ENCODE measurements at regions not wholly inside any gene's neighbourhood (a gene's known extent, or its start where the extent isn't known, plus 50 kb on each side); places are given as distances from the start of the nearest gene placed in this dataset.
A peak's percentile ranks its signal among the peaks of the same experiment; 100 is the strongest.

DNA sequence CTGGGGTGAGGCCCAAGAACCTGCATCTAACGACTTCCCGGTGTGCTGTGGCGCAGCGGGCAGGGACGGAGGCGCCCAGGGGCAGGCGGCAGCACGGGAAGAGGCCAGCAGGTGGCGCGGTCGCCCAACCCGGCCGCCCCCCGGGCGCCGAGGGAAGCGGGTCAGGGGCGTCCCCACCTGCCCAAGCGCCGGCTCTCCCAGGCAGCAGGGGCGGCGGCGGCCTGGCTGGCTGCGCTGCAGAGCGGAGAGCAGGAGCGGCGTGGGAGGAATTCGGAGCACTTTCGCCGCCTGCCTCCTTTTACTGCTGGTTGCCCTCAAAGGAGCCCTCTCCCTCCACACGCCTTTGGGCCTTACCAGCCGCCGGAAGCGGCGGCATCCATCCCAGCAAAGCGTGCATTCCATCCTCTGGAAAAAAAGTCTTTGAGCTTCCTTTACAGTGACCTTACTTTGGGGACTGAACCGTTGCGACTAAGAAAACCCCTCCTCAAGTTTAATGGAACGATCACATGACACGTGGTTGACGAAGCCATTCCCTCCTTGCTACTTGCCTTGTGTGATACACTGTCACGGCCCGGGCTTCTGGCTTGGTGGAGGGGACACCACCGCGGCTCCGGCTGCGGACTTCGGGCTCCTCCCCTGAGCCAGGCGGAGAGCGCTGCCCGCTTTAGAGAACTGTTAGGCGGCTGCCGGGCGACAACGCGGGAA, 106.8 kb upstream of the CLMP start:
- DNase-seq: no peak

DNA sequence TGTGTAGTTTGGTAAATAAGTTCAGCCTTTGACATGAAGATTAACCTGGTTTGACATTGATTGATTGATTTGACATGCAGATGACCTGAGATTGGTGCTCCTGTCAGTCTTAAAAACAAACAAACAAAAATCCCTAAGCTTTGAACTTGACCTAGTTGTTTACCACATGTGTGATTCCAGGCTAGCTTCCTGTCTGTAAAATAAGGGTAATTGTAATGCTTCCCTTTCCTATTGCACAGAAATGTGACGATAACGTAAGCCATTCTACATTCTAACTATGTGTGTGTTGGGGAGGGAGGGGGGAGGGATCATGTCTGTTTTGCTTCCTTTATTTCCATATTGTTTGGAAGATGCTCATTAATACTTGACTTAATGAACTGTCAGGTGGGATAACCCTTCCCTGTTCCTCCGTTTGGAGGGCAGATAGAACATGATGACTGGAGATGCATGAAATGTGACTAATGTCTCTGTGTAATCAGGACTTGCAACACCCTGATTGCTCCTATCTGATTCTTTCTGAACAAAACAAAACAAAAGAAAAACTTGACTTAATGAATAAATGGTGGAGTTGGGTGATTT, 106.1 kb upstream of the CLMP start:
- DNase-seq: no peak

DNA sequence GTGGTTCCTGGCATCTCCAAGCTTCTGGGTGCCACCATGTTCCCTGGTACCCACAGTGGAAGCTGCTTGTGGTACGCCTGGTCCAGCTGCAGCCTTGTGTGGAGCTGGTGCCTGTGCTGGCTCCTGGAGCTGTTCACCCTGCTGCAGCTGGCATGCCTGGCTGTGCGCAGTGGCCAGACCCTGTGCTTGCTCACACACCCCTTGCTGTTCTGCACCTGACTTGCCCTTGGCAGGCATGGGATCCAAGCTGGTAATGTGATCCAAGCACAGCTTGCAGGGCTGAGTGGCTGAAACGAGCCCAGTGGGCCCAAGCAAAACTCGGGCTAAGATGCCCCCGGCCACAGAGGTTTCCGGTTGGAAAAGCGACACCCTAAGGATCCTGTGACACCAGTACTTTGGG, 104.7 kb upstream of the CLMP start:
- DNase-seq: no peak

DNA sequence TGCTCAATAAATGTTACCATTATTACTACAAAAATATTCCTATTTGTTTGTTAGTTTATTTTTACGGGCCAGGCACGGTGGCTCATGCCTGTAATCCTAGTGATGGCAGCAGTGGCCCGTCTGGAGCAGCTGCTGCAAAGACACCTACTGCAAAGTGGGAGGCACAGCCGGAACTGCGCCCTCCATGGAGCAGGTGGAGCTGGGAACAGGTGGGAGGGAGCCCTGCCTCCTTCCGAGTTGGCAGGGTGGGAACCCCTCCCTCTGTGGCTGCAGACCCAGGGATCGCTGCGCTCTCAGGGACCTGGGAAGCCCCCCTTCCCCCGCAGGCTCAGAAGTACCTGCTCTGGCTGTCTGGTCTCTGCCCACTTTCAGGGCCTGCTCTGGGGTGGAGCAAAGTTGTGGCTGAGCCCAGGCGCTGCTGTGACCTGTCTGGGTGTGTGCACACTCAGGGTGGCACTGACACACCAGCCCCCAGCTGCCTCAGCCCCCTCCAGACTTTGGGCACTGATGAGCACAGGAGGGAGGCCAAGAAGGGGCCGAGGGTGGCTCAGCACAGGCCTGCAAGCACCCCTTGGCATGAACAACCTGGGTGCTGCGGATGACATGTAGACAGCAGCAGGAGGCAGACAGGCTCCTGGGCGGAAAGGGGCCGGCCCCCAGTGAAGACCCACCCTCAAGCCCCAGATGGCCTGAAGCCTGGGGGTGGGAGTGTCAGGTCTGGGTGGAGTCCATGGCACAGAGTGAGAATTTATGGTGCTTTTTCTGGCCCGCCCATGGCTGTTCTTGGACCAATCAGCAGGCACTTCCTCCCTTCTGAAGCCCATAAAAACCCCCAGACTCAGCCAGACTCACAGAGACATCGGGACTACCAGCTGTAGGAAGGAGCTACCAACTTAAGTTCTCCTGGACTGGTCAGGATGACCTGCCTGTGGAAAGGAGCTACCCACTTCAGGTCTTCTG, 103.7 kb upstream of the CLMP start:
- DNase-seq: no peak

DNA sequence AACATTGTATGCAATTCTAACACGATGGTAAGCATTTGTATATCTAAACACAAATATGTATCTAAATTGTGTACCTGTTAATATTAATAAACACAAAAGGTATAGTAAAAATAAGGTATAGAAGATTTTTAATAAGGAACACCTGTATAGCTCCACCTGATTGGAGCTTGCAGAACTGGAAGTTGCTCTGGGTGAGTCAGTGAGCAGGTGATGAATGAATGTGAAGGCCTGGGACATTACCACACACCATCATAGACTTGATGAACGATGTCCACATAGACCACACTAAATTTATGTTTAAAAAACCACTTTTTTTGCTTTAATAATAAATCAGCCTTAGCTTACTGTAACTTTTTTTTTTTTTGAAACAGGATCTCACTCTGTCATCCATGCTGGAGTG, 97.6 kb upstream of the CLMP start:
- no peak for DNase-seq

DNA sequence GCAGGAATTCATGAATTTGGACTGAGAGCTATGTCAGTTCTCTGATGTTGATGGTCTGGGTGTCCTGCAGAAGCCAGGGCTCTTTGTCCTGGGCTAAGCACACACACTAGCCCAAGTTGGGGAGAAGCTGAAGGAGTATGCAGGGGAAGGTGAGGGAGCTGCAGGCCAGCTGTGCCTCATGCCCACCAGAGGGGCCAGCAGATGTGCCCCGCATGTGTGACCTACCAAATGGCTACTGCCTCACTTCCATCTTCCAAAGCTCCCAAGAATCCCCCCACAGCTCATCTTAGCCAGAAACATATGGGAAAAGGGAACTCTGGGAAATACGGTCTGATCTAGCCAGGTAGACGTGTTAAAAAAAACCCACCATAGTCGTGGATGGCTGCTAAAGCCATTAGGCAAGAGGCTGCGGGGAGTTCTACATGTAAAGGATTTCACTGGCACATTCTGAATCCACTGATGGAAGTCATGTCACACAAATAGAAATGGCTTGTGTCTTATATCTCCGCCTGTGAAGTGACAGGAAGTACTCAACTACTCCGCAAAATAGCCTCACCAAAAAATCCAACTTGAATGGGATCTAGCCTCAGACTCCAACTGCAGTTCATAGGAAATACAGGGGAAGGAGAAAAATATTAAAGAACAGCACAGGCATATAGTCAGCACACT, 96.3 kb upstream of the CLMP start:
- DNase-seq: no peak

DNA sequence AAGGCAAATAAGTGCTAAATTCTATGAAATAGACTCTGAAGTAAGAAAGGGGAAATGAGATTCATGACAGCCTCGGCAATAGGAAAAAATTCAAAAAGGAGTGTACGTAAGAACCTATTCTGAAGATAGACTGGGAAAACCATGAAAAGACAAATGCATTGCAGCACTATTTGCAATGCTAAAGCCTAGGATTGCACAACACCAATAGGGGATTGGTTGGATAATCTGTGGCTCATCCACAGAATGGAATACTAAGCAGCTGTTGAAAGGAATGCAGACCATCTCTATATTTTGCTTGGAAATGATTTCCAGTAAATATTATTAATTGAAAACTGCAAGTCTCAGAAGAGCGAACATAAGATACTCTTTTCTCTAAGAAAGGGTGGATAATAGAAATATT, 91.7 kb upstream of the CLMP start:
- no peak for DNase-seq

DNA sequence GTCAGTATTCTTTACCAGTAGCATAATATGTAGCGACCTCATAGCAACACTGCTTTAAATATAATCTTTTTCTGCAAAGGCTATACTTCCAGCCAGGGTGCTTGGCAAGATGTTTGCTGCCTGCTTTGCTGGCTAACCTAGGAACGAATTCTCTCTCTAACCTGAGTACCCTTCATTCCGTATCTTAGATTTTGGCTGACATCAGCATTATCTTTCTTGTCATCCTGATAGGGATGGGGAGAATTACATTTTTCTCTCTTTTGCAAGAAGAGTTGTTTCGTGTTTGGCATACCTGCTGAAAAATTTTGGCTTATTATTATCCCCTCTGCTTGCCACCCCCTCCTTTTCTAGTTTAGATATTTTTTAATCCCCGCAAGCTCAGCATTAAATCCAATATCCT, 91.2 kb upstream of the CLMP start:
- no peak for DNase-seq

DNA sequence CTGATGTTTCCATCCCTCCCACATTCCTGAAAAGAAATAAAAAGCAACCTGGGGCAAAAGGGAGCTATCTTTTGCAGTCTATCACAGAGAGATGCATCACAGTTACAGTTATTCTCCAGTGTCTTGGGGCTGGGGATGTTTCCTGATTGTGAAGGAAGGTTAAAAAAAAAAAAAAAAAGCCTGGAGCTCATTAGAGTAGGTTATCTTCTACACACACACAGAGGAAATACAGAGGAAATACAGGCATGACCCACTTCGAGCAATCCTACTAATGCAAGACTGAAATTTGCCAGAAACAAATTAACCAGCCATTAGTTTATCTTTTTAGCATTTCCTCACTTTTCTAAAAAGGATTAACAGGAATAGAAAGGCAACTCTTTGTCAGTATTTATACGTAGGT, 89.4 kb upstream of the CLMP start:
- no peak for DNase-seq

DNA sequence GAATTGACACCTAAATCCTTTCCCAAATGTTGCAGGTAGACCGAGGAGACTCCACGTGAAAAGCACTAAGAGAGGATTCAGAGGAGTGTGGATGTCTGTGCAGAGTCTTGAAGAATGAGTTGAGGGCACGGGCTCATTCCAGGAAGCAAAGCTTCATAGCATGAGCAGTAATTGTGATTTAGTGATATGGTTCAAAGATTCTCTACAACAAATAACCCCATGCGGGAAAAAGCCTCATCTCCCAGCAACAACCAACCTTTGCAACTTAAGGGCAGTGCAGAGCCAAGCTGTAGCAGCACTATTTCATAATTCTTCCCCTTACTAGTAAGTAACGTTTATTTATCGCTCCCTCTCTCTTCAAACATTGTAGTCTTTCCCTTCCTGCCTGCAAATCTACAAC, 87.5 kb upstream of the CLMP start:
- DNase-seq: no peak

DNA sequence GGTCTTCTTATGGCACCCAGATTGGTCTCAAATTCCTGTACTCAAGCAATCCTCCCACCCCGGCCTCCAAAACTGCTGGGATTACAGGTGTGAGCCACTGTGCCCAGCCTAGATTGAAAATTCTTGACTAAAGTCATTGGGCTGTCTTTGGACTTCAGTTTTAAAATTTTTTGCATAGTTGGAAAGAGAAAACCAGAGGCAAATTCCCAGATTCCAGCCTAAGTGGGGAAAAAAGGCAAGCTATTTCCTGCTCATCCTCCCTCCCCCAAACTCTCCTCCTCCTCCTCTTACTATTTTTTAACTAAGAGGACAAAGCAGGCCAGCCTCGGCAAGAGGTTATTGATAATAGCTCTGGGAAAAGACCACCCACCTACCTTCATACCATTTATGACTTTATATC, 78.6 kb upstream of the CLMP start:
- DNase-seq: no peak

DNA sequence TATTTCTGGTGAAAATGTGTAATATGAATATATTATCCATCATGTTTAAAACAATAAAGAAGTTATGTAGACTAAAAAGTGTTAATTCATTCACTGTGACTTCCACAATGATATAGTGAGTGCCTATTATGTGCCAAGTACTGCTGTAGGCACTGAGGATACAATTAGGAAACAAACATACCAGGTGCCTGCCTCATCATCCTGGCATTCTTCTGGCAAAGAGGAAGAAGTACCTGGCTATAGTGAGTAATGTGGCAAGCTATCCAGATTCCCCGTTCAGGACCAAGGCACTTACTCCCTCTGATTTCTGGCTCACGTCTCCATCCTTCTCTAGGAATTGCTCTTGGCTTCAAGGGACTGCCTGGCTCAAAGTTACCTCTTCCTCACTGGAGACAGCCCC, 77.5 kb upstream of the CLMP start:
- DNase-seq: no peak

DNA sequence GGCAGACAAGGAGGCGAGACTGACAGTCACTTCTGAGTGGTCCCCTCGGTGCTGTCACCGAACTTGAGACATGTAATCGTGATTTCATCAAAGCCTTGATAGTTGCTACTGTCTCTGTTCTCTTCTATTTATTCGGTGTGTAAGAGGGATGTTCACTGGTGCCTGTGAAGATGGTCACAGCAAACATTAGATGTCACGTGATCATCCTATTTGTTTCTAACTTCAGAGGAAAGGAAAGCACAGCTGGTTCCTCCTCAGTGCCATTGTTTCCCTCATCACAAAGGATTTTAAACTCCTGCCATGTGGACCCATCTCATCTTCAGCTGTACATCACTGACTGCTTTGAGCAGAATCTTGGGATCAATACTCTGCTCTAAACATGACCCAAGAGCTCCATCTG, 73.1 kb upstream of the CLMP start:
- peak in 1 of 2 experiments; percentile 6 for DNase-seq

DNA sequence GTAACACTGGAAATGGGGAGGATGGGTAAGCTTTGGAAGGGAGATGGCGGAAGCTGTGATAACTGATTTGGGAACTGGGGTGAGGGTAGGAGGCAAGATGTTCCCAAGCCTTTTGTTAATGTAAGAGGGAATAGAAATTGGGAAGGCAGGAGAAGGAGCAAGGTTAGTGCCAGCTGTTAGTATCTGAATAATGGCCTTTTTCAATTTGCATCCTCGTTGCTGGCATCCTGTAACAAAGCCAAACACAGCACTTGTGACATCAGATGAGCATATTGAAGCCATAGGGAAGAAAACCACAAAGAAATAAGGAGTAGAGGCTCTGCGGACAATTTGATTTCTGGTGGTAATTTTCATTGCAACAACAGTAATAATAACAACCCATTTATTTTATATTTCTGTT, 70.9 kb upstream of the CLMP start:
- no peak for DNase-seq

DNA sequence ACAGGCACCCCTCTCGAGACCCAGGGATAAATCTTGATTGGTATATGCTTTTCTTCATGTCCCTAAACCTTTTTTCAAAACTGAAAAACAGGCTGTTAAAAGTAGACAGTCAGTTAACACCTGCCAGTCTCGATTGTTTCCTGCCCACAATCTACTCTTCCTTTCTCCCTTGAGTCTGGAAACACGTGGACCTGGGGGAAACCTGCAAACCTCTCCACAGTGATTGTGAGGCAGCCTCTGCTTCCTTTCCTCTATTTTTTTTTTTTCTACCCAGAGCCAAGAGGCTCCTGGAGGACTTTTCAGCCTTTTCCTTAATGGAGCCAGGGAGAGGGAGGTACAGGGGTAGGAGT, 69.4 kb upstream of the CLMP start:
- DNase-seq: no peak

DNA sequence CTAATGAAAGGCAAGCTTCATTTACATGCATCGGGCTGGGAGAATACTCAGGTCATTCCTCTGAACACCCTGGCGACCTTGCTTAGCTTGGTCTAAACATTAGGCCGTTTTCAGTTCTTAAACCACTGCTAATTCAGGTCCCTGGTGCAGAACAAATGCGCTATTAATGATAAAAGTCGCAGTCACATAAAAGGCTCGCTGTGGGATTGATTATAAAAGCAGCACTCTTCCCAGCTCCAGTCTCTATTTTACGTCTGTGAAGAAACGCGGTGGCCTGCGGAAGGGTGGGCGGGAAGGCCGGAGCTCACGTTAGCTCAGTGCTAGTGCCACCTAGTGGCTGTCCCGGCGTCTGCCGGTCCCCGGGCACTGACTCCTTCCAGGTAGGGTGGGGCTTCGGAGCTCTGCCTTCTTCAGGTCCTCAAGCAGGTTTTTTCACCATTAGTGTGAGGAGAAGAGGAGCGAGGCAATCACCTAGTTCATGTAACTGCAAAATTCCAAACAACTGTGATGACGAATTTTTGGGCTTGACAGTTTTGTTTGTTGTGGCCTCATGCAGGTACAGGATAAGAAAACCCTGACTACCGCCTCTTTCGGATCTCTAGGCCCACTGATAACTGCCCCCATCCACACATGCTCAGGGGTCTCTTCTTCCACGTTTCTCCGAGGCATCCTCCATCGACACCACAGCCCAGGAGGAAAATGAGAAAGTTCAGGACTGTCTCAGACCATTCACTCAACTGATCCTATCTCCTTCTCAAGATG, 66.5 kb upstream of the CLMP start:
- peak; percentile 26 to 53 for DNase-seq

DNA sequence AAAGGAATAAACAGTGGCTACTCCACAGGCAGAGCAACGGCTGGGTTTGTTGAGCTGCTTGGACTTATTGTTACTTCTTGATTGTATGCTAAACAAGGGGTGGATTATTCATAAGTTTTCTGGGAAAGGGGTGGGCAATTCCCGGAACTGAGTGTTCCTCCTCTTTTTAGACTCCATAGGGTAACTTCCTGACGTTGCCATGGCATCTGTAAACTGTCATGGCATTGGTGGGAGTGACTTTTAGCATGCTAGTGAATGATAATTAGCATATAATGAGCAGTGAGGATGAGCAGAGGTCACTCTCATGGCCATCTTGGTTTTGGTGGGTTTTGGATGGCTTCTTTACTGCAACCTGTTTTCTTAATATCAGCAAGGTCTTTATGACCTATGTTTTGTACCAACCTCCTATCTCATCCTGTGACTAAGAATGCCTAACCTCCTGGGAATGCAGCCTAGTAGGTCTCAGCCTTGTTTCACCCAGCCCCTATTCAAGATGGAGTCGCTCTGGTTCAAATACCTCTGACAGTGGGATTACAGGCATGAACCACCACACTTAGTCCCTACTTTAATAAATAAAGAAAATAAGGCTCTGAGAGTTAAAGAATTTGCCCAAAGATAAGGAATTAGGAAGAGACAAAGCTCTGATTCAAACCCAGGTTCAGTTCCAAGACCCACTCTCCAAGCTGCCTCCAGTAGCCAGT, 65.6 kb upstream of the CLMP start:
- DNase-seq: no peak

DNA sequence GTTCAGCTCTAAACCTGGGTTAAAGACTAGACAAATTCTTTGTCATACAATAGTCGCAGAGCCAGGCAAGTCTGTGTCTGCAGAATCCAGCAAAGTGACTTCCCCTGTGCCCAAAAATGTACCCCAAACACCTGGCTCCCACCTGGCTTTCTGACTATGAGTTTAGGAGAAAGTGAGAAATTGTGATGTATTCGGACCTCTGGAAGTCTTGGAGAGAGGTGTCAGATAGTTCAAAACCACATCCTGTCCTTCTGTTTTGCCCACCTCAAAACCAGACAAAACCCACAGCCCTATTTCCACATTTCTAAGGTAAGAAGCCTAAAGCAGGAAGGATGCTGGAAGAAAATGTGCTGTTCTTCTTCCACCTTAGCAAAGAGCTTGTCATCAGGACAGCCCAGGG, 63.8 kb upstream of the CLMP start:
- DNase-seq: no peak

DNA sequence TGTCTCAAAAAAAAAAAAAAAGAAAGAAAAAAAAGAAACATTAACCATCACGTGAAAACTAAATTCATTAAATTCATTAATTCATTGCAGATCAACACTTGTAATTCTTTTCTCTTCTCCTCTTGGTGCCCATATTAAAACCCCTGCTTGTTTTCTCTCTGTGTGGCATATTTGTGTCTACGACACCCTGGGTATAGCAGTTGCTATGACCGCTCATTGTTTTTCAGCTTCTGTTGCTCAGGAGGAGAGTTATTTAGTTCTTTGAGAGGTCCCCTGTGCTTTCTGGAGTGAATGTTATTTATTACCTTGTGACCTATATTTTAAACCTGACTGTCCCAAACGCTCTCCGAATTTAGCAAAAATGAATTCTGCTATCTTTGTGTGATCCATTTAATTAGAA, 62.3 kb upstream of the CLMP start:
- DNase-seq: no peak

DNA sequence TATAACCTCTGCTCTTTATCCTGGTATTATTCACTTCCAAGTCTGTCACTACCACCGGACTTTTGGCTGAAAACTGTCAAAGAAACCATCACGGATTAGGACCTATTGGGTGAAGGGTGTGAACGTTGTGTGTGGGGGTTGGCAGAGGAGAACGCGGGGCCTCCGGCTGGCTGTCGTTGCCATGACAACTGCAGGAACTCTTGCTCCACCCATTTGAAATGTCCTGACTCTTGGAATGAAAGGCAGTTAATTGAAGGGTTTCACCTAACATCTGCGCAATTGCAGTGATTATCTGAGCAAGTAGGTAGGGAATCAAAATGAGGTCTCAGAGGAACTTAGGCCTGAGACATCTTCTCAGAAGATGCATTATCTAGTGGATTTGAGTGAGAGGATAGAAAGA, 60.9 kb upstream of the CLMP start:
- no peak for DNase-seq

DNA sequence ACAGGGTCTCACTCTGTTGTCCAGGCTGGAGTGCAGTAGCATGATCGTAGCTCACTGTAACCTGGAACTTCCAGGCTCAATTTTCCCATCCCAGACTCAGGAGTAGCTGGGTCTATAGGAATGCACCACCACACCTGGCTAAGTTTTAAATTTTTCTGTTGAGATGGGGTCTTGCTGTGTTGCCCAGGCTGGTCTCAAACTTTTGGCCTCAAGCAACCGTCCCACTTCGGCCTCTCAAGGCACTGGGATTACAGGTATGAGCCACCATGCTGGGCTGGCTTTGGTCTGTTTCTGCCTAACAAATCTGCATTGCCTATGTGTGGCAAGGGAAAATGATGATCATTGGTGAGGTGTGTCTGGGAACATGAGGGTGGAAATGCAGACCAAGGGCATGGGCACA, 59.3 kb upstream of the CLMP start:
- DNase-seq: no peak

DNA sequence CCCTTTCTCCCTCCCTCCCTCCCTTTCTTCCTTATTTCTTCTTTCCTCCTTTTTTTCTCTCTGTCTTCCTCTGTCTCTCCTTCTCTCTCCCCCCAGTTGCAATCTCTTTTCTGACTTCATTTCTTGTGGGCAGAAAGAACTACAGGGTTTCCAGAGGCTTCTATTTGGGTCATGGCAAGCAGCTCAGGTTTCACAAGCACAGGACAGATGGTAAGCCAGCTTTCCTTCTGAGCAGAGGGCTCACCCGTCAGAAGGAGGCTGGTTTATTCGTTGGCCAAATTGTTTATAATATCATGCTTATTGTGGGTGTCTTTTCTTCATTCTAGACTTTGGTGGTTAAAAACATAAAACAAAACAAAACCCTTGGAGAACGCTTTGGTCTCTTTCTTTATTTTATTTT, 58.9 kb upstream of the CLMP start:
- DNase-seq: no peak
